SK-N-MC (cell line): ENCODE measurements at regions not wholly inside any gene's neighbourhood (a gene's known extent, or its start where the extent isn't known, plus 50 kb on each side); places are given as distances from the start of the nearest gene placed in this dataset.
"Not testable (repeated sequence)": the region's sequence is repeated elsewhere in the genome, so short reads cannot be mapped to it uniquely, and the experiment has no call there.

Source experiments
- DNase-seq: peaks from one replicate; pipeline ENCODE4 v3.0.0-alpha.2; 2011; ENCODE audit warnings: low read depth, low spot score
- H3K27ac ChIP-seq: fragments of 200-600 bp; sonication (generic); 2 replicates; pipeline ENCODE4 v1.5.1; 2016; ENCODE audit warnings: mixed run types
- H3K36me3 ChIP-seq: fragments of 200-600 bp; sonication (generic); 2 replicates; pipeline ENCODE4 v1.6.1; 2017; ENCODE audit warnings: antibody characterized with exemption, low read length, mixed read lengths; ENCODE audit not compliant: insufficient read depth
- H3K4me3 ChIP-seq: fragments of 200-600 bp; sonication (generic); 2 replicates; pipeline ENCODE4 v1.5.1; 2016
- H3K9ac ChIP-seq: fragments of 200-600 bp; sonication (generic); 2 replicates; pipeline ENCODE4 v1.8.0; 2017; ENCODE audit warnings: mixed run types, mixed read lengths; ENCODE audit not compliant: insufficient read length
- H3K9me3 ChIP-seq: fragments of 200-600 bp; sonication (generic); 2 replicates; pipeline ENCODE4 v1.6.1; 2017; ENCODE audit warnings: low read depth, mild to moderate bottlenecking, antibody characterized with exemption, low read length, moderate library complexity, mixed read lengths
- EZH2 ChIP-seq: fragments of 200-600 bp; sonication (generic); IDR thresholded peaks from one replicate; pipeline ENCODE4 v1.6.1; 2017; ENCODE audit warnings: antibody characterized with exemption
- FOXP2 ChIP-seq: optimal IDR thresholded peaks from 2 replicates; pipeline ENCODE3; 2011; ENCODE audit warnings: mild to moderate bottlenecking, moderate library complexity; ENCODE audit not compliant: insufficient read depth; ENCODE audit errors: extremely low read length, control extremely low read depth
- POLR2AphosphoS5 ChIP-seq: IDR thresholded peaks from 2 replicates; pipeline ENCODE4 v1.6.1; 2012; ENCODE audit warnings: mild to moderate bottlenecking, low read depth, low read length, borderline replicate concordance

GRCh38 chr1:232170909-232171308, 459.0 kb downstream of the SIPA1L2 start:
- H3K9ac ChIP-seq: no peak overlapping the region
- no peak overlapping the region for H3K27ac ChIP-seq
- TF ChIP-seq FOXP2: no peak
- TF ChIP-seq POLR2AphosphoS5: no peak
- no peak for TF ChIP-seq EZH2
- no peak overlapping the region for H3K4me3 ChIP-seq
- H3K36me3 ChIP-seq: no peaks in the 10 kb centered on the region
- no peak for DNase-seq
- no peaks in the 10 kb centered on the region for H3K9me3 ChIP-seq

GRCh38 chr1:232169436-232169835, 460.5 kb downstream of the SIPA1L2 start:
- Histone ChIP-seq H3K36me3 (no peaks in the 10 kb centered on the region), H3K27ac (no peak overlapping the region), H3K9ac (no peak overlapping the region), H3K4me3 (no peak overlapping the region), H3K9me3 (no peaks in the 10 kb centered on the region)
- no peak for TF ChIP-seq POLR2AphosphoS5
- TF ChIP-seq EZH2: no peak
- TF ChIP-seq FOXP2: no peak
- DNase-seq: no peak

- DNase-seq: no peak
- no peak overlapping the region for H3K27ac ChIP-seq
- no peak for TF ChIP-seq FOXP2
- no peak for TF ChIP-seq EZH2
- no peak for TF ChIP-seq POLR2AphosphoS5
- no peak overlapping the region for H3K9ac ChIP-seq
- H3K36me3 ChIP-seq: no peaks in the 10 kb centered on the region
- no peak overlapping the region for H3K4me3 ChIP-seq
- H3K9me3 ChIP-seq: no peaks in the 10 kb centered on the region
Measured at GRCh38 chr1:232168508-232168907, 461.4 kb downstream of the SIPA1L2 start.

GRCh38 chr1:232166942-232167341, 463.0 kb downstream of the SIPA1L2 start:
- Histone ChIP-seq H3K9ac (no peak overlapping the region), H3K9me3 (no peaks in the 10 kb centered on the region), H3K4me3 (no peak overlapping the region), H3K27ac (no peak overlapping the region), H3K36me3 (no peaks in the 10 kb centered on the region)
- TF ChIP-seq FOXP2 (no peak), POLR2AphosphoS5 (no peak), EZH2 (no peak)
- no peak for DNase-seq

- DNase-seq: no peak
- H3K4me3 ChIP-seq: no peak overlapping the region
- H3K36me3 ChIP-seq: no peaks in the 10 kb centered on the region
- no peak overlapping the region for H3K27ac ChIP-seq
- no peak overlapping the region for H3K9ac ChIP-seq
- H3K9me3 ChIP-seq: no peaks in the 10 kb centered on the region
- TF ChIP-seq FOXP2 (no peak), POLR2AphosphoS5 (no peak), EZH2 (no peak)
Measured at GRCh38 chr1:232164078-232164963, 465.6 kb downstream of the SIPA1L2 start.

DNA sequence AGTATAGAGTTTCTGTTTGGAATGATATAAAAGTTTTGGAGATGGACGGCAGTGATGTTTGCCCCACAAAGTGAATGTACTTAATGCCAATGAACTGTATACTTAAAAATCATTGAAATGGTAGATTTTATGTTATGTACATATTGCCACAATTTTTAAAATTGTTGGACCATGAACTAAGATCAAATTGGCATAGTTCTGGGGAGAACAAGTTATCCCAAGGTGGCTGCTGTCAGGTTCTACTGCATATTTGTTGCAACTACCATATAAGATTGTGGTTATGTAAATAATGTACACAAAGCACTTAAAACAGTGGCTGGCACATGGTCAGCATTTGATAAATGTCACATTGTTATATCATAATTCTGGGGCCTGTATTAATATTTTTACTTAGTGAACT, 466.4 kb downstream of the SIPA1L2 start:
- TF ChIP-seq POLR2AphosphoS5 (no peak), FOXP2 (no peak)

GRCh38 chr1:232162001-232162400, 467.9 kb downstream of the SIPA1L2 start:
- DNase-seq: no peak
- Histone ChIP-seq H3K9me3 (no peaks in the 10 kb centered on the region), H3K36me3 (no peaks in the 10 kb centered on the region), H3K9ac (no peak overlapping the region), H3K27ac (no peak overlapping the region), H3K4me3 (no peak overlapping the region)
- TF ChIP-seq POLR2AphosphoS5 (no peak), EZH2 (no peak), FOXP2 (no peak)

More for the DNA sequence above, 466.4 kb downstream of the SIPA1L2 start:
- no peak overlapping the region for H3K27ac ChIP-seq
- H3K4me3 ChIP-seq: no peak overlapping the region
- no peak overlapping the region for H3K9ac ChIP-seq
- DNase-seq: no peak
- no peaks in the 10 kb centered on the region for H3K9me3 ChIP-seq
- no peaks in the 10 kb centered on the region for H3K36me3 ChIP-seq

DNA sequence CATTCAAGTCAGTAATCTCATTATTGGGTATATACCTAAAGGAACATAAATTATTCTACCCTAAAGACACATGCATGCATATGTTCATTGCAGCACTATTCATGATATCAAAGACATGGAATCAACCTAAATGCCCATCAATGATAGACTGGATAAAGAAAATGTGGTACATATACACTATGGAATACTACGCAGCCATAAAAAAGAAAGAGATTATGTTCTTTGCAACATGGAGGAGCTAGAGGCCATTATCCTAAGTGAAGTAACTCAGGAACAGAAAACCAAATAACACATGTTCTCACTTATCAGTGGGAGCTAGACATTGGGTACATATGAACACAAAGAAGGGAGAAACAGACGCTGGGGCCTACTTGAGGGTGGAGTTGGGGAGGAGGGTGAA, 471.4 kb downstream of the SIPA1L2 start:
- not testable (repeated sequence) for H3K4me3 ChIP-seq, H3K9ac ChIP-seq, H3K27ac ChIP-seq, DNase-seq, H3K36me3 ChIP-seq, H3K9me3 ChIP-seq

DNA sequence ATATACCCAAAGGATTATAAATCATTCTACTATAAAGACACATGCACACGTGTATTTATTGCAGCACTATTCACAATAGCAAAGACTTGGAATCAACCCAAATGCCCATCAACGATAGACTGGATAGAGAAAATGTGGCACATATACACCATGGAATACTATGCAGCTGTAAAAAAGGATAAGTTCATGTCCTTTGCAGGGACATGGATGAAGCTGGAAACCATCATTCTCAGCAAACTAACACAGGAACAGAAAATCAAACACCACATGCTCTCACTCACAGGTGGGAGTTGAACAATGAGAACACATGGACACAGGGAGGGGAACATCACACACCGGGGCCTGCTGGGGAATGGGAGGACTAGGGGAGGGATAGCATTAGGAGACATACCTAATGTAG, 473.9 kb downstream of the SIPA1L2 start:
- not testable (repeated sequence) for DNase-seq, H3K9me3 ChIP-seq, H3K9ac ChIP-seq, H3K36me3 ChIP-seq, H3K4me3 ChIP-seq, H3K27ac ChIP-seq
